ENCODE measurements at regions not wholly inside any gene's neighbourhood (a gene's known extent, or its start where the extent isn't known, plus 50 kb on each side); places are given as distances from the start of the nearest gene placed in this dataset.
A peak's percentile ranks its signal among the peaks of the same experiment; 100 is the strongest.

DNA sequence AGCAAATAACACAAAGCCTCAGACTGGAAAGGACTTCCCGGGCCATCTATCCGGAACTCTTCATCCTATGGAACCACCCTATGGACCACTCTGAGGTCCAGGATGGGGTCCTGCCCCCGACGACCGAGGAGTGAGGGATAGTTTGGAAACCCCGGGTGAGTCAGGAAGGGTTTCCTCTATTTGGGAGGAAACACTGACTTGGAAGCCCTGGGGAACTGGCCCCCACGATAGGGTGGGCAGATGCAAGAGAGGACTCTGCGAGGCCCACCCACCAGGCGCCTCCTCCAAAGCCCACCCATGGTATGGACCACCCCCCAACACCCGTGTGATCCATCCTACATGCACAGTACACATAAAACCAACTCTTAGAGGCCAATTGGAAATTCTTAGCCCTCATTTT lies 69.4 kb downstream of the CPN2 start:
- Histone ChIP-seq H3K27me3 (ENCODE audit: insufficient read depth, poor library complexity, severe bottlenecking) (no peaks in the 10 kb centered on the region), H3K27ac (replicated peaks) (no peak overlapping the region), H3K4me3 (replicated peaks; ENCODE audit: insufficient read depth, low read length) (no peak overlapping the region)
- TF ChIP-seq SPI1 (IDR thresholded peaks at IDR 0.05; ENCODE audit: borderline replicate concordance, low read depth) (no peak), GABPA (IDR thresholded peaks at IDR 0.05; ENCODE audit: low read depth) (no peak), POLR2AphosphoS5 (IDR thresholded peaks at IDR 0.05; ENCODE audit: low read depth) (no peak)
- TF ChIP-seq, protein P1, sequence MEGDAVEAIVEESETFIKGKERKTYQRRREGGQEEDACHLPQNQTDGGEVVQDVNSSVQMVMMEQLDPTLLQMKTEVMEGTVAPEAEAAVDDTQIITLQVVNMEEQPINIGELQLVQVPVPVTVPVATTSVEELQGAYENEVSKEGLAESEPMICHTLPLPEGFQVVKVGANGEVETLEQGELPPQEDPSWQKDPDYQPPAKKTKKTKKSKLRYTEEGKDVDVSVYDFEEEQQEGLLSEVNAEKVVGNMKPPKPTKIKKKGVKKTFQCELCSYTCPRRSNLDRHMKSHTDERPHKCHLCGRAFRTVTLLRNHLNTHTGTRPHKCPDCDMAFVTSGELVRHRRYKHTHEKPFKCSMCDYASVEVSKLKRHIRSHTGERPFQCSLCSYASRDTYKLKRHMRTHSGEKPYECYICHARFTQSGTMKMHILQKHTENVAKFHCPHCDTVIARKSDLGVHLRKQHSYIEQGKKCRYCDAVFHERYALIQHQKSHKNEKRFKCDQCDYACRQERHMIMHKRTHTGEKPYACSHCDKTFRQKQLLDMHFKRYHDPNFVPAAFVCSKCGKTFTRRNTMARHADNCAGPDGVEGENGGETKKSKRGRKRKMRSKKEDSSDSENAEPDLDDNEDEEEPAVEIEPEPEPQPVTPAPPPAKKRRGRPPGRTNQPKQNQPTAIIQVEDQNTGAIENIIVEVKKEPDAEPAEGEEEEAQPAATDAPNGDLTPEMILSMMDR (IDR thresholded peaks at IDR 0.05; ENCODE audit: insufficient read depth, low read length), result no peak
- TF ChIP-seq, protein P2, sequence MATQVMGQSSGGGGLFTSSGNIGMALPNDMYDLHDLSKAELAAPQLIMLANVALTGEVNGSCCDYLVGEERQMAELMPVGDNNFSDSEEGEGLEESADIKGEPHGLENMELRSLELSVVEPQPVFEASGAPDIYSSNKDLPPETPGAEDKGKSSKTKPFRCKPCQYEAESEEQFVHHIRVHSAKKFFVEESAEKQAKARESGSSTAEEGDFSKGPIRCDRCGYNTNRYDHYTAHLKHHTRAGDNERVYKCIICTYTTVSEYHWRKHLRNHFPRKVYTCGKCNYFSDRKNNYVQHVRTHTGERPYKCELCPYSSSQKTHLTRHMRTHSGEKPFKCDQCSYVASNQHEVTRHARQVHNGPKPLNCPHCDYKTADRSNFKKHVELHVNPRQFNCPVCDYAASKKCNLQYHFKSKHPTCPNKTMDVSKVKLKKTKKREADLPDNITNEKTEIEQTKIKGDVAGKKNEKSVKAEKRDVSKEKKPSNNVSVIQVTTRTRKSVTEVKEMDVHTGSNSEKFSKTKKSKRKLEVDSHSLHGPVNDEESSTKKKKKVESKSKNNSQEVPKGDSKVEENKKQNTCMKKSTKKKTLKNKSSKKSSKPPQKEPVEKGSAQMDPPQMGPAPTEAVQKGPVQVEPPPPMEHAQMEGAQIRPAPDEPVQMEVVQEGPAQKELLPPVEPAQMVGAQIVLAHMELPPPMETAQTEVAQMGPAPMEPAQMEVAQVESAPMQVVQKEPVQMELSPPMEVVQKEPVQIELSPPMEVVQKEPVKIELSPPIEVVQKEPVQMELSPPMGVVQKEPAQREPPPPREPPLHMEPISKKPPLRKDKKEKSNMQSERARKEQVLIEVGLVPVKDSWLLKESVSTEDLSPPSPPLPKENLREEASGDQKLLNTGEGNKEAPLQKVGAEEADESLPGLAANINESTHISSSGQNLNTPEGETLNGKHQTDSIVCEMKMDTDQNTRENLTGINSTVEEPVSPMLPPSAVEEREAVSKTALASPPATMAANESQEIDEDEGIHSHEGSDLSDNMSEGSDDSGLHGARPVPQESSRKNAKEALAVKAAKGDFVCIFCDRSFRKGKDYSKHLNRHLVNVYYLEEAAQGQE (IDR thresholded peaks at IDR 0.05; ENCODE audit: insufficient replicate concordance, low read depth), result no peak
- DNase-seq (ENCODE audit: low read depth in 1 of 2, low spot score in 1 of 2), result no peak

DNA sequence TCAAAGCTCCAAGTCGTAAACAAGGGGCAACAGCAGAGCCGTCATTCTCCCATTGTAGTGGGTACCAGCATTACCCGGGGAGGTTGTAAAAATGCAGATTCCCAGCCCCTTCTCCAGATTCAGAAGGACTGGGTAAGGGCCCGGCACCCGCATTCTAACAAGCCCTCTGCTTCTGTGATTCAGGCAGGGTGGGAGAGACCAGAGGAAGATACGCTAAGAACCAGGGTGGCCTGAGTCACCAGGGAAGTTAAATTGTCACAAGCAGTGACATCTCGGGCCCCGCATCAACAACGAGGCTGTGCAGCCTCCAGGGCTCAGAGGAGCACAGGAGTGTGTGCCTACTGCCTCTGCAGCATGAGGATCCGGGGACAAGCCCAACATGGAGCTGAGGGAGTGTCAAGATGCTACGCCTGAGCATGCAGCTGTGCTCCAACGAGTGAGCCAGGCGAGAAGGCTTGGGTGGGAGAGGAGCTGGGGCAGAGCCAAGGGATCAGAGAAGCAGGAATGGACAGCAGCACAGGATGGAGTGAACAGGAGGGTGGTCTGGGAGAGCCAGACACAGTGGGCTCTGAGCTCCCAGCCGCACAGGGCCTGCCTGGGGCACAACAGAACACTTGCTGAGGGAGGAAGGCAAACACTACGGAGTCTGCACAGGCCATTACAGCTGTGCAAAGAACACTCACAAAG lies 68.5 kb downstream of the CPN2 start:
- no peaks in the 10 kb centered on the region for H3K27me3 ChIP-seq (ENCODE audit: insufficient read depth, poor library complexity, severe bottlenecking)
- TF ChIP-seq SPI1 (IDR thresholded peaks at IDR 0.05; ENCODE audit: borderline replicate concordance, low read depth) (no peak), POLR2AphosphoS5 (IDR thresholded peaks at IDR 0.05; ENCODE audit: low read depth) (no peak), GABPA (IDR thresholded peaks at IDR 0.05; ENCODE audit: low read depth) (no peak)
- TF ChIP-seq, protein P2 (IDR thresholded peaks at IDR 0.05; ENCODE audit: insufficient replicate concordance, low read depth), result no peak
- TF ChIP-seq, protein P1 (IDR thresholded peaks at IDR 0.05; ENCODE audit: insufficient read depth, low read length), result no peak
- no peak overlapping the region for H3K4me3 ChIP-seq (replicated peaks; ENCODE audit: insufficient read depth, low read length)
- no peak overlapping the region for H3K27ac ChIP-seq (replicated peaks)
- DNase-seq (ENCODE audit: low read depth in 1 of 2, low spot score in 1 of 2), result no peak

DNA sequence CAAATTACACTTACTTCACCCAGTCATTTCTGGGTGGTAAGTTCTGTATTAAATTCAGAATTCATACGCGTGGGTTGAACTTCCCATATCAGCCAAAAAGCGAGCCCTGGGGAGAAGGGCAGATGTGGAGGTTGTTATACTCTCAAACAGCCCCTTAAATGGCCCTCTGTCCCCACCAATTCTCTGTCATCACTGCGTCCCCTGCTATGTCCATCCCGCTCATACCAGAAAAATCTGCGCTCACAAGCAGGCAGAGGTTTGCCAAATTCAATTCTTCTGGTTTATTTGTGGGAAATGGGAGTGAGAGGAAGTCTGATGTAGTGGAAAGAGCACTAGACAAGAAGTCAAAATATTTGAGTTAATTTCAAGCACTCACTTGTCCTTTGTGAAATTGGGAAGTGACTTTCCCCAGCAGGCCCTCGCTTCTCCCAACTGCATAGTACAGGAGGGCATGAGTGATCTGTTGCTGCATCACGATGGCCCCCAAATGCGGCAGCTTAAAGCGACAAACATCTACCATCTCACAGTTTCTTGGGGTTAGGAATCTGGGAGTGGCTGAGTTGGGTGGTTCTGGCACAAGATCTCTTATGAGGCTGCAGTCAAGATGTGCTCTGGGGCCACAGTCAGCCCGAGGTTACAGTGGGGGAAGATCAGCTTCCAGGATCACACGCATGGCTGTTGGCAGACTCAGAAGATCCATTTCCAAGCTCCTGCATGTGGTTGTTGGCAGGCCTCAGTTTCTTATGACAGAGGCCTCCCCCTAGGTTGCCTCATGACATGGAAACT lies 67.7 kb downstream of the CPN2 start:
- no peak for DNase-seq (ENCODE audit: low read depth in 1 of 2, low spot score in 1 of 2)
- H3K27me3 ChIP-seq (ENCODE audit: insufficient read depth, poor library complexity, severe bottlenecking), result no peaks in the 10 kb centered on the region
- no peak overlapping the region for H3K27ac ChIP-seq (replicated peaks)
- TF ChIP-seq POLR2AphosphoS5 (IDR thresholded peaks at IDR 0.05; ENCODE audit: low read depth) (no peak), SPI1 (IDR thresholded peaks at IDR 0.05; ENCODE audit: borderline replicate concordance, low read depth) (peak; percentile 47; the same call in 1 of the 2 replicates)
- no peak overlapping the region for H3K4me3 ChIP-seq (replicated peaks; ENCODE audit: insufficient read depth, low read length)

DNA sequence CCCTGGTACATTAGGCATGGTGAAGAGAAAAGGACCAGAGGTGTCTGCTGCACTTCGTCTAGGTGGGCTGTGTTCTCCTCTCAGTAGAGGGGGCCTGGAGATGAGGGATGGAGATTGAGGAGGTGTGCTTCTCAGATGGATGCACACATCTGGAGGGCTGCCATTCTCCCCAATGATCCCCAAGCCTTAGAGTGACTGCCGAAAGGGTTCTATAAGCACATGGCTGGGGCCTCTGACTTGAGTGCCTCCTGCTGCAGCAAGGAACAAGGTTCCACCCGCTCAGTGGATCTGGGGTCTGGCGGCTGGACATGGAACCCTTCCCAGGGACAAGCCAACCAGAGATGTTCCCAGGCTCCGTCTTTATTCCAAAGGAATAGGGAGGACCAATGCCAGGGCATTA lies 66.8 kb downstream of the CPN2 start:
- TF ChIP-seq SPI1 (IDR thresholded peaks at IDR 0.05; ENCODE audit: borderline replicate concordance, low read depth), result no peak
- TF ChIP-seq POLR2AphosphoS5 (IDR thresholded peaks at IDR 0.05; ENCODE audit: low read depth), result no peak
- TF ChIP-seq, protein P1 (IDR thresholded peaks at IDR 0.05; ENCODE audit: insufficient read depth, low read length), result no peak
- TF ChIP-seq, protein P2 (IDR thresholded peaks at IDR 0.05; ENCODE audit: insufficient replicate concordance, low read depth), result no peak
- no peak for TF ChIP-seq GABPA (IDR thresholded peaks at IDR 0.05; ENCODE audit: low read depth)
- no peak for DNase-seq (ENCODE audit: low read depth in 1 of 2, low spot score in 1 of 2)
- Histone ChIP-seq H3K4me3 (replicated peaks; ENCODE audit: insufficient read depth, low read length) (no peak overlapping the region), H3K27ac (replicated peaks) (no peak overlapping the region), H3K27me3 (ENCODE audit: insufficient read depth, poor library complexity, severe bottlenecking) (no peaks in the 10 kb centered on the region)

Data from HL-60 (cell line).